GM21528 (cell line): ENCODE measurements at regions not wholly inside any gene's neighbourhood (a gene's known extent, or its start where the extent isn't known, plus 50 kb on each side); places are given as distances from the start of the nearest gene placed in this dataset.

Experiments used
- ATAC-seq: cut with Tn5 transposase; IDR thresholded peaks from one replicate; pipeline ENCODE4 v1.9.1; 2021; ENCODE audit warnings: mild to moderate bottlenecking, moderate library complexity; ENCODE audit not compliant: unreplicated experiment, low FRiP score

- no peak for ATAC-seq
These were observed 111.4 kb downstream of the TBX19 start for GRCh38 chr1:168391851-168392681.

DNA sequence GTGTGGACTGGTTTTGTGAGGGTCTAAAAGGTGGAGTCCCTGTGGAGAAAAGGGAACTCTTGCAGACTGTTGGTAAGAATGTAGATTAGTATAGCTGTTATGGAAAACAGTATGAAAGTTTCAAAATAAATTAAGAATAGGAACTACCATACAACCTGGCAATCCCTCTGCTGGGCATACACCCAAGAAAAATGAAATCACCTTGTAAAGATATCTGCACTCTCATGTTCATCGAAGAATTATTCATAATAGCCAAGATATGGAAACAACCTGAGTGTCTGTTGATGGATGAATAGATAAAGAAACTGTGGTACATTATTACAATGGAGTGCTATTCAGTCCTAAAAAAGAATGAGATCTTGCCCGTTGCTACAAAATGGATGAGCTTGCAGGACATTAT lies 109.6 kb downstream of the TBX19 start:
- ATAC-seq: no peak

GRCh38 chr1:168387781-168388760 lies 107.4 kb downstream of the TBX19 start:
- ATAC-seq: no peak

DNA sequence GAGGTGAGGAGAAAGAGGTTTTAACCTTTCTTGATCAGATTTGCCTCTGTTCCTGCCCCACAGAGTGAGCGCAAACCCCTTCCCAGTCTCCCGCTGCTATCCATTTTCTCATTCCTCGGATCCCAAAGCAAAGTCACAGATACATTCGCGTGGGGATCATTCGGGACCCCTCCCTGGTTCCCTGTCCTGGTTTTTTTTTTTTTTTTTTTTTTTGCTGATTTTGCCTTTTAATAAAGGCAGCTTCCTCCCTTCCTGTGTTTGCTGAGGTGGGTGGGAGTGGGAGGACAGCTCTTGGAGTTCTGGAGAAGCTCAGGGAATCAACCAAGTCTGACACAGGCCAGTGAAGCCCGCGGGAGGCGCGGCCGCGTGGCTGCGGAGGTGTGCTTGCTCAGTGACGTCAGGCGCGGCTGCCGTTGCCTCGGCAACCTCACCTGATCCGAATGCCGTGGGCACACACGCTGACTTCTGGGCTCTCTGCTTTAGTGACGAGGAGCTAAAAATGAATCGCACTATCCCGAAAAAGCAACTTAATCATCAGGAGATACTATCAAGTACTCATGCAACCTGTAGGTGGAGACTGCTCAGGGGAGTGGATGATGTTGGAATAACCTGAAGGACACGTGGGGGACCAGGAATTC lies 106.4 kb downstream of the TBX19 start:
- ATAC-seq: no peak

DNA sequence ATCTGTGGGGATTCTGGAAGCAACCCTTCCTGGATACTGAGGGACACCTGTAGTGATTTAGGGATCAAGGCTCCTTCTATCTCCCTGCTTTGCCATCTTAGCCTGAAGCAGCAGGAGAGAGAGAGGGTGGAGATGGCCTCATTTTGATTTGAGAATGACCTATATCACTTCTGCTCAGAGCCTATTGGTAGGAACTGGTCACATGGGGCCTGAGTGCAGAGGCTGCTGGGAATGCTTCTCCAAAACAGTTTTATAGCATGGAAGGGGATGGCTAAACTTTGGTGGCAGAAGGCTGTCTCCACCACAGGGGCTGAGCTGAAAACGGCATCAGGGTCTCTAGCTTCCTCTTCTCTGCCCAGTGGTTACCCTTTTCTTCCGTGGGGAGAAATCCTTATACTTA lies 105.8 kb downstream of the TBX19 start:
- no peak for ATAC-seq

DNA sequence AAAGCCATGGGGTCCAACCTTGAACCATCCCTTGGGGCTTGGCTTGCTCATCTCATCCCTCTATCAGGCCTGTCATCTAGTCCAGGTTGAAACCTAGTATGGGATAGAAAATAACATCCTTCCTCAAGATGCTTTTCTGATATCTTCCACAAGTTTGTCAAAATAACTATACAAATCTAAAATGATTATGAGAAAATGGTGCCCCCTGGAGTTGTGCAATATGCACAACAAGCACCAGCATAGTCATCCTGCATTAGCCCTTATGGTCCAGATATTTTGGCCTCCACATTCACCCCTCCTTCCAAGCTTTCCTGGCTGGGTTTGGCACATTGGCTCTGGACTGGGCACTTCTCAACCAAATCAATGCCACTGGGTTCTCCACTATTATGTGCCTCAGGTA lies 101.2 kb downstream of the TBX19 start:
- ATAC-seq: no peak

GRCh38 chr1:168380945-168381344 lies 100.3 kb downstream of the TBX19 start:
- ATAC-seq: no peak

GRCh38 chr1:168379104-168379860 lies 98.6 kb downstream of the TBX19 start:
- ATAC-seq: no peak

GRCh38 chr1:168375566-168376300 lies 95.1 kb downstream of the TBX19 start:
- no peak for ATAC-seq

GRCh38 chr1:168374566-168374965 lies 93.9 kb downstream of the TBX19 start:
- no peak for ATAC-seq

- no peak for ATAC-seq
These were observed 93.2 kb downstream of the TBX19 start for GRCh38 chr1:168373869-168374268.

DNA sequence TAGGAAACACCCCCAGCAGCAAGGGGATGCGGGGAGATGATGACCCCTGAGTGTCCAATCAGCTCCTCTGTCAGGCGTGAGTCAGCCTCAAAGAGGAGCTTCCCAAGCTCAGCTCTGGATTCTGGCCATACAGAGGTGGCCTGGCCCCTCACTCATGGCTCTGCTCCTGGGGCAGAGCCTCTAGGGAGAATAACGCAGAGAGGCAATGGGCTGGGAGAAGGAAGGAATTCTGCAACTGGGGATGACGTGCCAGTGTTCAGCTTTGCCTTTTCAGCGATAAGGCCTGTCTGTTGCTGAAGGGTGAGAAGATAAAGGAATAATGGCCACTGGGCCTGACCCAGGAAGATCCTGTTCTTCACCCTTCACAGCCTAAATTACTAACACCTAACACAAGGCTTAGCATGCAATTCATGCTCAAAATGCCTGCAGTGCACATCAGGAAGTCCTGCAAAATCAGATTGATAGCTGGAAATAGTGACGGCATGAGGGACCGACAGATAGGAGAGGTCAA lies 92.2 kb downstream of the TBX19 start:
- ATAC-seq: no peak

- ATAC-seq: no peak
These were observed 91.6 kb downstream of the TBX19 start for GRCh38 chr1:168372307-168372706.

DNA sequence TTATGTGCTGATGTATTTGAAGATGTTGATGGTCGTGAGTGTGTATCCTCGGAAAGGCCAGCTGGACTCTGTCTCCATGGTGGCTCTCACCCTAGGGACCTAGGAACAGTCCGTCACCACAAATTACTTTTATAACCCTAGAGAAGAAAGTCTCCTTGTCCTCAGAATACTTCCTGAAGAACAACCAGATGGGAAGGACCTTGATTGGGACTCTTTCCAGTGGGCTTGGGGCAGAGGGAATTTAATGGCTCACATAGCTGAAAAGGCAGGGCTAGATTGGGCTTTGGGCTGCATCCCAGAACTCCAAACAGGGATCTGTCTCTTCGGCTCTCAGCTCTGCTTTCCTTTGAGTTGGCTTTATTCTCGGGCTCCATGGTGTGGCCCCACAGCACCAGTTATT lies 90.8 kb downstream of the TBX19 start:
- ATAC-seq: no peak

- no peak for ATAC-seq
These were observed 89.9 kb downstream of the TBX19 start for GRCh38 chr1:168370586-168370985.

- no peak for ATAC-seq
These were observed 89.0 kb downstream of the TBX19 start for GRCh38 chr1:168369655-168370054.

DNA sequence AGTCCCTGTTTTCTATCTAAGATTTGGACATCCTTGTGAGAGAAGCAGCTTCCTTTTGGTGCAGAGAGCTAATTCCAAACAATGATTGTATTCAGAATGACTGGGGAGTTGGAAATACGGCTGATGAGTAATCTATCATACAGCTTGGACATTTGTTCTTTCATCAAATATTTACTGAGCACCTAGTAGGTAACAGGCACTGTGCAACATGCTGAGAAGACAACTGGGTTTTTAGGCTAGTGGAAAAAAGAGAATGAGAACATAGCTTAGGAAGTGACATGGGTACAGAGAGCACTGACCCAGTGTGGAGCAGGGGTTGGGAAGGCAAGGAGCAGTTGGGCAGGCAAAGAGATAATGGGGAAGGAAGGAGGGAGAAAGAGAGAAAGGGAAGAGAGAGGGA lies 87.5 kb downstream of the TBX19 start:
- no peak for ATAC-seq

GRCh38 chr1:168365719-168366479 lies 85.2 kb downstream of the TBX19 start:
- ATAC-seq: no peak
